ENCODE measurements at regions not wholly inside any gene's neighbourhood (a gene's known extent, or its start where the extent isn't known, plus 50 kb on each side); places are given as distances from the start of the nearest gene placed in this dataset.

DNA sequence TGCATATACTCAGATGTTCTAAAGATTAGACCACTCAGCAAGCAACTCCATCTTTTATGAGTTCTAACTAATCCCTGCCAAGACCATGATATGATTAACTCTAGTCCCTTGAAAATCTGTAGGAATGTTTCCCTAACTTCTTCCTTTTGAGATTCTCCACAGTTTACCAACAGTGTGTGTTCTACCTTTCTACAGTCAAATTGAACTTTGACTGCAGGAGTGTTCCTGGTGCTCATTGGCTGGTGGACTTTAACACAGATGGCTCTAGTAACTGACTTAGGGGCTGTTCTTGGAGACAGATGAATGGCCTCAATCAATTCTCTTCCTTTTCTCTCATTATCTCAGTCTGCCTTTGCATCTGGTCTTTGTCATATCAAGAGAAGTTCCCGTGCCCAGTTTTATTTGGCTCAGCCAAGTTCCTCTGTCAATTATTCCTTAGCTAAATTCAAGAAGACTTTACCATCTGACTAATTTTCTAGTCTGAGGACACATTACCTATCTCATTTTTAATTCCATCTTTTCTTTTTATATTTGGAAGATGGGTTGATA is 643.9 kb upstream of the CAMK1G start:
- TF ChIP-seq, protein P1, sequence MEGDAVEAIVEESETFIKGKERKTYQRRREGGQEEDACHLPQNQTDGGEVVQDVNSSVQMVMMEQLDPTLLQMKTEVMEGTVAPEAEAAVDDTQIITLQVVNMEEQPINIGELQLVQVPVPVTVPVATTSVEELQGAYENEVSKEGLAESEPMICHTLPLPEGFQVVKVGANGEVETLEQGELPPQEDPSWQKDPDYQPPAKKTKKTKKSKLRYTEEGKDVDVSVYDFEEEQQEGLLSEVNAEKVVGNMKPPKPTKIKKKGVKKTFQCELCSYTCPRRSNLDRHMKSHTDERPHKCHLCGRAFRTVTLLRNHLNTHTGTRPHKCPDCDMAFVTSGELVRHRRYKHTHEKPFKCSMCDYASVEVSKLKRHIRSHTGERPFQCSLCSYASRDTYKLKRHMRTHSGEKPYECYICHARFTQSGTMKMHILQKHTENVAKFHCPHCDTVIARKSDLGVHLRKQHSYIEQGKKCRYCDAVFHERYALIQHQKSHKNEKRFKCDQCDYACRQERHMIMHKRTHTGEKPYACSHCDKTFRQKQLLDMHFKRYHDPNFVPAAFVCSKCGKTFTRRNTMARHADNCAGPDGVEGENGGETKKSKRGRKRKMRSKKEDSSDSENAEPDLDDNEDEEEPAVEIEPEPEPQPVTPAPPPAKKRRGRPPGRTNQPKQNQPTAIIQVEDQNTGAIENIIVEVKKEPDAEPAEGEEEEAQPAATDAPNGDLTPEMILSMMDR (IDR thresholded peaks at IDR 0.05; ENCODE audit: insufficient read depth, low read length, missing control alignments) = no peak
- ChIA-PET POLR2A (no interaction called here), CTCF (no interaction called here)
- DNase-seq (ENCODE audit: low read depth, low spot score) = no peak
- no peak overlapping the region for H3K4me3 ChIP-seq (ENCODE audit: low read depth, low read length)

- no peak overlapping the region for H3K4me3 ChIP-seq (ENCODE audit: low read depth, low read length)
- TF ChIP-seq, protein P1 (IDR thresholded peaks at IDR 0.05; ENCODE audit: insufficient read depth, low read length, missing control alignments) = no peak
- DNase-seq (ENCODE audit: low read depth, low spot score) = no peak
- ChIA-PET POLR2A (no interaction called here), CTCF (no interaction called here)
Observed at GRCh38 chr1:208942394-208943130, 641.0 kb upstream of the CAMK1G start.

GRCh38 chr1:208943291-208943690 is 640.2 kb upstream of the CAMK1G start:
- DNase-seq (ENCODE audit: low read depth, low spot score) = no peak
- ChIA-PET POLR2A (no interaction called here), CTCF (no interaction called here)
- TF ChIP-seq, protein P1 (IDR thresholded peaks at IDR 0.05; ENCODE audit: insufficient read depth, low read length, missing control alignments) = no peak
- no peak overlapping the region for H3K4me3 ChIP-seq (ENCODE audit: low read depth, low read length)

GRCh38 chr1:208944981-208945451 is 638.5 kb upstream of the CAMK1G start:
- H3K4me3 ChIP-seq (ENCODE audit: low read depth, low read length) = no peak overlapping the region
- DNase-seq (ENCODE audit: low read depth, low spot score) = no peak
- TF ChIP-seq, protein P1 (IDR thresholded peaks at IDR 0.05; ENCODE audit: insufficient read depth, low read length, missing control alignments) = no peak
- POLR2A ChIA-PET = no interaction called here
- CTCF ChIA-PET = no interaction called here

- no peak overlapping the region for H3K4me3 ChIP-seq (ENCODE audit: low read depth, low read length)
- TF ChIP-seq, protein P1 (IDR thresholded peaks at IDR 0.05; ENCODE audit: insufficient read depth, low read length, missing control alignments) = no peak
- ChIA-PET CTCF (no interaction called here), POLR2A (no interaction called here)
- DNase-seq (ENCODE audit: low read depth, low spot score) = no peak
Observed at GRCh38 chr1:208950206-208950605, 633.3 kb upstream of the CAMK1G start.

- no peak for DNase-seq (ENCODE audit: low read depth, low spot score)
- ChIA-PET POLR2A (no interaction called here), CTCF (no interaction called here)
- TF ChIP-seq, protein P1 (IDR thresholded peaks at IDR 0.05; ENCODE audit: insufficient read depth, low read length, missing control alignments) = no peak
- no peak overlapping the region for H3K4me3 ChIP-seq (ENCODE audit: low read depth, low read length)
Observed at GRCh38 chr1:208951026-208951525, 632.4 kb upstream of the CAMK1G start.

Data from AG04449 (cell line).